ENCODE measurements at regions not wholly inside any gene's neighbourhood (a gene's known extent, or its start where the extent isn't known, plus 50 kb on each side); places are given as distances from the start of the nearest gene placed in this dataset.

GRCh38 chr5:66507106-66507505 is 89.1 kb upstream of the MAST4 start:
- H3K36me3 Mint-ChIP-seq, result no peaks in the 10 kb centered on the region
- no peaks in the 10 kb centered on the region for H3K4me1 Mint-ChIP-seq
- H3K27me3 Mint-ChIP-seq, result no peaks in the 10 kb centered on the region

GRCh38 chr5:66511491-66511890 is 84.7 kb upstream of the MAST4 start:
- peaks cover 4% of the 10 kb centered on the region for H3K27me3 Mint-ChIP-seq
- no peaks in the 10 kb centered on the region for H3K9me3 Mint-ChIP-seq
- H3K27ac Mint-ChIP-seq, result no peak overlapping the region
- no peaks in the 10 kb centered on the region for H3K36me3 Mint-ChIP-seq
- H3K4me1 Mint-ChIP-seq, result no peaks in the 10 kb centered on the region
- H3K4me3 Mint-ChIP-seq, result no peak overlapping the region

More at GRCh38 chr5:66507106-66507505, 89.1 kb upstream of the MAST4 start:
- Mint-ChIP-seq H3K9me3 (no peaks in the 10 kb centered on the region), H3K4me3 (no peak overlapping the region), H3K27ac (no peak overlapping the region)

- no peaks in the 10 kb centered on the region for H3K4me1 Mint-ChIP-seq
- no peaks in the 10 kb centered on the region for H3K36me3 Mint-ChIP-seq
- no peaks in the 10 kb centered on the region for H3K9me3 Mint-ChIP-seq
- H3K27me3 Mint-ChIP-seq, result peaks cover 4% of the 10 kb centered on the region
- no peak overlapping the region for H3K4me3 Mint-ChIP-seq
- H3K27ac Mint-ChIP-seq, result no peak overlapping the region
Observed at GRCh38 chr5:66513130-66513529, 83.1 kb upstream of the MAST4 start.

DNA sequence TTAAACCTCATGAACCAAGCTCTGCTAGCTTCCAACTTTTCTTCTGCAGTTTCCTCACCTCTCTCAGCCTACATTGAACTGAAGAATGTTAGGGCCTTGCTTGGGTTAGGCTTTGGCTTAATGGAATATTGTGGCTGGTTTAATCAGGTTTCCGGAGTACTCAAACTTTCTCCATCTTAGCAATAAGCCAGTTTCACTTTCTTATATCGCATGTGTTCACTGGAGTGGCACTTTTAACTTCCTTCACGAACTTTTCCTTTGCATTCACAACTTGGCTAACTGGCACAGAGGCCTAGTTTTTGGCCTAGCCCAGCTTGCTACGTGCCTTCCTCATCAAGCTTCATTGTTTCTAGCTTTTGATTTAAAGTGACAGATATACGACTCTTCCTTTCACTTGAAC is 81.0 kb upstream of the MAST4 start:
- H3K27me3 Mint-ChIP-seq, result peaks cover 5% of the 10 kb centered on the region
- H3K4me3 Mint-ChIP-seq, result no peak overlapping the region
- no peak overlapping the region for H3K27ac Mint-ChIP-seq
- H3K36me3 Mint-ChIP-seq, result no peaks in the 10 kb centered on the region
- no peaks in the 10 kb centered on the region for H3K4me1 Mint-ChIP-seq
- H3K9me3 Mint-ChIP-seq, result peaks cover 11% of the 10 kb centered on the region

- Mint-ChIP-seq H3K27me3 (peaks cover 5% of the 10 kb centered on the region), H3K4me1 (no peaks in the 10 kb centered on the region), H3K4me3 (no peak overlapping the region), H3K36me3 (no peaks in the 10 kb centered on the region), H3K27ac (no peak overlapping the region), H3K9me3 (peaks cover 23% of the 10 kb centered on the region)
Observed at GRCh38 chr5:66516550-66516949, 79.6 kb upstream of the MAST4 start.

- no peak overlapping the region for H3K4me3 Mint-ChIP-seq
- peaks cover 23% of the 10 kb centered on the region for H3K9me3 Mint-ChIP-seq
- no peaks in the 10 kb centered on the region for H3K4me1 Mint-ChIP-seq
- no peak overlapping the region for H3K27ac Mint-ChIP-seq
- H3K27me3 Mint-ChIP-seq, result peaks cover 4% of the 10 kb centered on the region
- no peaks in the 10 kb centered on the region for H3K36me3 Mint-ChIP-seq
Observed at GRCh38 chr5:66517351-66517750, 78.8 kb upstream of the MAST4 start.

DNA sequence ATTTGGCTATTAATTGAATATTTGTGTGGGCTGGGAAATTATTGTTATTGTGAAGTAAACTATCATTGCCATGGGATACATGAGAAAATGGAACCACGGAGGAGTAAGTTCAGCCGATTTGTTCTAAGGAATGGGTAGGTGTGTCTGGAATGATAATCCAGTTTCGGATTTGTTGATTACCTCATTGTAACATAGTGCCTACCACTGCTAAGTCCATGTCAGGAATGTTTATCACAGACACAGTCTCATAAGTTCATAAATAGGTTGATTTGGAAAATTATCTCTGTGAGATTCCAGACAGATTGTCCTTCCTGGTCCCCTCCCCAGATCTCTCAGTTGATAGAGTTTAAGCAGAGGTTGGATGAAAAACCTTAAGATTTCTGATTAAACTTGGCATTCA is 78.1 kb upstream of the MAST4 start:
- Mint-ChIP-seq H3K27ac (no peak overlapping the region), H3K4me3 (no peak overlapping the region), H3K4me1 (no peaks in the 10 kb centered on the region), H3K27me3 (peaks cover 4% of the 10 kb centered on the region), H3K36me3 (no peaks in the 10 kb centered on the region), H3K9me3 (peaks cover 29% of the 10 kb centered on the region)

GRCh38 chr5:66518753-66519152 is 77.4 kb upstream of the MAST4 start:
- Mint-ChIP-seq H3K36me3 (no peaks in the 10 kb centered on the region), H3K27me3 (peaks cover 5% of the 10 kb centered on the region), H3K4me1 (no peaks in the 10 kb centered on the region), H3K9me3 (peaks cover 29% of the 10 kb centered on the region), H3K4me3 (no peak overlapping the region), H3K27ac (no peak overlapping the region)

DNA sequence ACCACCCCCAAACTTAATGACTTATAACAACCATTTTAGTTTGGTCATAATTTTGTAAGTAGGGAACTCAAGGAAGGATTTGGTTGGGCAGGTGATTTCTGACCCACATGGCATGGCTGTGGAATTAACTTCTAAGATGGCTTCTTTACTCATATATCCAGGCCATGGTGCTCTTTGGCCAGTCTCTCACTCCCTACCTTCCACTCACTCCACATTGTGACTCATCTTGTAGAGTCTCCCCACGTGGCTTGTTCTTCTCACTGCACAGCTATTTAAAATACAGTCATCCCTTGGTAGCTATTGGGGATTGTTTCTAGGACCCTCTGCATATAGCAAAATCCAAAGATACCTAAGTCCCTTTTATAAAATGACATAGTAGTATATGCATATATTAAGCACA is 76.6 kb upstream of the MAST4 start:
- Mint-ChIP-seq H3K27me3 (peaks cover 11% of the 10 kb centered on the region), H3K36me3 (no peaks in the 10 kb centered on the region), H3K4me3 (no peak overlapping the region), H3K4me1 (no peaks in the 10 kb centered on the region), H3K9me3 (peaks cover 29% of the 10 kb centered on the region), H3K27ac (no peak overlapping the region)

DNA sequence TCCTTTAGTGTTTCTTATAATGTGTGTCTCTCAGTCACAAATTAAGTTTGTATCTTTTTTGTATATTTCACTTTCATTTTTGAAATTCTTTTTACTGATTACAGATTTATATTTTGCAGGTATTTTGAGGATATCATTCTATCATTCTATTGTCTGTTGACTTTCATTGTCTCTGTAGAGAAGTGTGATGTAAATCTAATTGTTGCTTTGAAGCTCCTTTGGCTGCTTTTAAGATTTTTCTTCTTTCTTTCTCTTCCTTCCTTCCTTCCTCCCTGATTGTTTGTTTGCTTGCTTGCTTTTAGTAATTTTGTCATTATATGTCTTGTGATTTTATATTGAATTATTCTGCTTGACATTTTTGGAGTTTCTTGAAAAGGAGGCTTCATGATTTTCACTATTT is 75.3 kb upstream of the MAST4 start:
- Mint-ChIP-seq H3K4me1 (no peaks in the 10 kb centered on the region), H3K9me3 (peaks cover 29% of the 10 kb centered on the region), H3K27ac (no peak overlapping the region), H3K4me3 (no peak overlapping the region), H3K36me3 (no peaks in the 10 kb centered on the region), H3K27me3 (peaks cover 11% of the 10 kb centered on the region)

DNA sequence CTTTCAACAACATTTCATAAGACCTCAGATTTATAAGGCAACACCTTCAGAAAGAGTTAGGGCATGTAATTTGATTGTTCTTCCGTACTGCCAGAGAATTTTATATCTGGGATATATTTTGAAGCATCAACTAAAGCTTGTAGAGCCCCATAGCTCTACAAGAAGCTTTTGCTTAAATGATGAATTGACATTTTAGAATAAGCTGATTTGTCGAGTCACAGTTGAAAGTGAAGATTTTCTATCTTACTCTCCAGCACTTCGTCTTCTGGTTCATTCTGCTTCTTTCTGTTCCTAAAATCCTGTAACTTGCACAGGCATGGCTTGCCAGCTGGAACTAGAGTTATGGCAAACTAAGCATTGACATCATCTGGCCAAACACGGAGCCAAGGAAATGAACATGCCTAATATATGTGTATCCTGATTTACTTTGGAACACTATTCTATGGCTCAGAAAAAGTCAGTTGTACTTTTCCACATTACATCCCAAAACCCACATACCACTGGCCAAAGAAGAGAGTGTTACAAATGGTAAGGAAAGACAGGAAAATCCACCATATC is 68.6 kb upstream of the MAST4 start:
- H3K4me3 Mint-ChIP-seq, result no peak overlapping the region
- H3K27ac Mint-ChIP-seq, result no peak overlapping the region
- no peaks in the 10 kb centered on the region for H3K36me3 Mint-ChIP-seq
- H3K27me3 Mint-ChIP-seq, result peaks cover 17% of the 10 kb centered on the region
- H3K4me1 Mint-ChIP-seq, result no peaks in the 10 kb centered on the region
- peaks cover 5% of the 10 kb centered on the region for H3K9me3 Mint-ChIP-seq

DNA sequence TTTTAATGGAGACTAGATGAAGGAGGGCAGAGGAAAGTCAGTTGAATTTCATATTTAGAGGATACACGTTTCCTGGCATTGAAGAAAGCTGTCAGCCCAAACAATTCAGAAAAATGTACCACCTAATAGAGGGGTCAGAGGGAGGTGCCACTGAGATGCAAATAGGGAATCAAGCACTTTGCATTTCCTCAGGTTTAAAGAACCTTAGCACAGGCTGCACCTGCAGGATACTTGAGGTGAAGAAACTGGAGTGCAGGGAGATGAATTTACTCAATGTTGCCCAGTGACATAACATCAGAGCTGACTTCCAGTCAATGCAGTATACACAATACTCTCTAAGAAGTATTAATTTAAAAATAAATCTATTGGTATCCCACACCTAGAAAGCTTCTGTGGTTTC is 67.0 kb upstream of the MAST4 start:
- H3K4me3 Mint-ChIP-seq, result no peak overlapping the region
- no peaks in the 10 kb centered on the region for H3K36me3 Mint-ChIP-seq
- H3K9me3 Mint-ChIP-seq, result no peaks in the 10 kb centered on the region
- peaks cover 13% of the 10 kb centered on the region for H3K27me3 Mint-ChIP-seq
- H3K4me1 Mint-ChIP-seq, result no peaks in the 10 kb centered on the region
- H3K27ac Mint-ChIP-seq, result no peak overlapping the region

- H3K4me3 Mint-ChIP-seq, result no peak overlapping the region
- H3K4me1 Mint-ChIP-seq, result no peaks in the 10 kb centered on the region
- H3K27me3 Mint-ChIP-seq, result peaks cover 10% of the 10 kb centered on the region
- no peaks in the 10 kb centered on the region for H3K36me3 Mint-ChIP-seq
- H3K27ac Mint-ChIP-seq, result no peak overlapping the region
- H3K9me3 Mint-ChIP-seq, result no peaks in the 10 kb centered on the region
Observed at GRCh38 chr5:66529704-66530103, 66.5 kb upstream of the MAST4 start.

- no peaks in the 10 kb centered on the region for H3K36me3 Mint-ChIP-seq
- no peak overlapping the region for H3K4me3 Mint-ChIP-seq
- H3K4me1 Mint-ChIP-seq, result no peaks in the 10 kb centered on the region
- H3K27me3 Mint-ChIP-seq, result peaks cover 8% of the 10 kb centered on the region
- no peak overlapping the region for H3K27ac Mint-ChIP-seq
- no peaks in the 10 kb centered on the region for H3K9me3 Mint-ChIP-seq
Observed at GRCh38 chr5:66538126-66538525, 58.1 kb upstream of the MAST4 start.

- H3K27ac Mint-ChIP-seq, result no peak overlapping the region
- no peaks in the 10 kb centered on the region for H3K36me3 Mint-ChIP-seq
- H3K27me3 Mint-ChIP-seq, result peaks cover 8% of the 10 kb centered on the region
- no peak overlapping the region for H3K4me3 Mint-ChIP-seq
- H3K9me3 Mint-ChIP-seq, result no peaks in the 10 kb centered on the region
- H3K4me1 Mint-ChIP-seq, result no peaks in the 10 kb centered on the region
Observed at GRCh38 chr5:66538531-66538930, 57.7 kb upstream of the MAST4 start.

- no peaks in the 10 kb centered on the region for H3K36me3 Mint-ChIP-seq
- no peaks in the 10 kb centered on the region for H3K9me3 Mint-ChIP-seq
- H3K27ac Mint-ChIP-seq, result no peak overlapping the region
- H3K4me1 Mint-ChIP-seq, result no peaks in the 10 kb centered on the region
- no peak overlapping the region for H3K4me3 Mint-ChIP-seq
- H3K27me3 Mint-ChIP-seq, result peaks cover 5% of the 10 kb centered on the region
Observed at GRCh38 chr5:66540078-66540477, 56.1 kb upstream of the MAST4 start.

DNA sequence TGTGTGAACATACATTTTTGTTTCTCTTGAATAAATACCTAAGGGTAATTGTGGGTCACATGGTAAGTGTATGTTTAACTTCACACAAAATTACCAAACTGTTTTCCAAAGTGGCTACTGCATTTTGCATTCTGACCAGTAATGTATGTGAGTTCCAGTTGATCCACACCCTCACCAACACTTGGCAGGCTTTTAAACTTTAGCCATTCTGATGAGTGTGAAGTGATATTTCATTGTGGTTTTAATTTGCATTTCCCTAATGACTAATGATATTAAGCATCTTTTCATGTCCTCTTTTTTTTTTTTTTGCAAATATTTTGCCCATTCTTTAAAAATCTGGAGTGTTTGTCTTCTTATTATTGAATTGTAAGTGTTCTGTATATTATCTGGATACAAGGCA is 53.5 kb upstream of the MAST4 start:
- Mint-ChIP-seq H3K36me3 (peaks cover 2% of the 10 kb centered on the region), H3K4me1 (no peaks in the 10 kb centered on the region), H3K4me3 (no peak overlapping the region), H3K27me3 (peaks cover 2% of the 10 kb centered on the region), H3K27ac (no peak overlapping the region), H3K9me3 (peaks cover 4% of the 10 kb centered on the region)
